Activated CD4-positive, CD25-positive, alpha-beta regulatory T cell treated with anti-CD3 and anti-CD28 coated beads, Interleukin-2, amount 50 U/mL, for 16 hours (primary cell): ENCODE measurements at regions not wholly inside any gene's neighbourhood (a gene's known extent, or its start where the extent isn't known, plus 50 kb on each side); places are given as distances from the start of the nearest gene placed in this dataset.

Source experiments
- DNase-seq: peaks from one replicate; pipeline ENCODE4 v3.0.0-alpha.2; 2020; ENCODE audit warnings: low read depth, low spot score

GRCh38 chr6:168968801-168969200 is 284.8 kb downstream of the THBS2 start:
- DNase-seq, result no peak

GRCh38 chr6:168968228-168968627 is 285.4 kb downstream of the THBS2 start:
- DNase-seq, result no peak

GRCh38 chr6:168967281-168967925 is 286.2 kb downstream of the THBS2 start:
- no peak for DNase-seq

GRCh38 chr6:168964138-168964835 is 289.4 kb downstream of the THBS2 start:
- DNase-seq, result no peak

- DNase-seq, result no peak
Observed at GRCh38 chr6:168962886-168963285, 290.8 kb downstream of the THBS2 start.

- no peak for DNase-seq
Observed at GRCh38 chr6:168961264-168961656, 292.4 kb downstream of the THBS2 start.

GRCh38 chr6:168960551-168961263 is 292.9 kb downstream of the THBS2 start:
- no peak for DNase-seq

- DNase-seq, result no peak
Observed at GRCh38 chr6:168959696-168960095, 293.9 kb downstream of the THBS2 start.

- DNase-seq, result no peak
Observed at GRCh38 chr6:168956884-168957730, 296.5 kb downstream of the THBS2 start.

GRCh38 chr6:168956141-168956838 is 297.4 kb downstream of the THBS2 start:
- DNase-seq, result no peak

- no peak for DNase-seq
Observed at GRCh38 chr6:168953461-168953860, 300.2 kb downstream of the THBS2 start.

GRCh38 chr6:168951217-168951616 is 302.4 kb downstream of the THBS2 start:
- DNase-seq, result no peak

- DNase-seq, result no peak
Observed at GRCh38 chr6:168950858-168951214, 302.8 kb downstream of the THBS2 start.

- no peak for DNase-seq
Observed at GRCh38 chr6:168949981-168950857, 303.4 kb downstream of the THBS2 start.

- no peak for DNase-seq
Observed at GRCh38 chr6:168948990-168949531, 304.6 kb downstream of the THBS2 start.

- DNase-seq, result no peak
Observed at GRCh38 chr6:168948002-168948401, 305.6 kb downstream of the THBS2 start.

- DNase-seq, result no peak
Observed at GRCh38 chr6:168943231-168943905, 310.3 kb downstream of the THBS2 start.

GRCh38 chr6:168942646-168943045 is 311.0 kb downstream of the THBS2 start:
- no peak for DNase-seq

- no peak for DNase-seq
Observed at GRCh38 chr6:168941036-168941435, 312.6 kb downstream of the THBS2 start.
